ENCODE measurements at regions not wholly inside any gene's neighbourhood (a gene's known extent, or its start where the extent isn't known, plus 50 kb on each side); places are given as distances from the start of the nearest gene placed in this dataset.
"Not testable (repeated sequence)": the region's sequence is repeated elsewhere in the genome, so short reads cannot be mapped to it uniquely, and the experiment has no call there.

DNA sequence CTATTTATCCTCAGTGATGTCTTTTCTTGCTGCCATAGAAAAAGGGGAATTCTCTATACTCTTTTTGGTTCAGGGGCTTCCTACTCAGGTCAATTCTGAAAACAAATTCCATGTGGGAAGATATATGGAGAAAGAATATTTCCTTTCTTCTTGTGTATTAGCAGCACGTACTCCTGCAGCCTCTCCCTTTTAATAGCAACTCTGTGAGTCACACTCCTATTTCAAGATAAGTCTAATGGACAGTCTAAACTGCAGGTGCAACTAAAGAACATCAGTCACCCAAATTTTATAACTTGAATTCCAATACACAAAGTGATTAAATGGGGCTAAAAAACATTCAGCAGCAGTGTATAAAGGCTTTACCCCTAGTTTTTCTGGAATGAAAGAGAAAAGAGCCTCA is 942.2 kb downstream of the CNTNAP5 start:
- no peak for DNase-seq

DNA sequence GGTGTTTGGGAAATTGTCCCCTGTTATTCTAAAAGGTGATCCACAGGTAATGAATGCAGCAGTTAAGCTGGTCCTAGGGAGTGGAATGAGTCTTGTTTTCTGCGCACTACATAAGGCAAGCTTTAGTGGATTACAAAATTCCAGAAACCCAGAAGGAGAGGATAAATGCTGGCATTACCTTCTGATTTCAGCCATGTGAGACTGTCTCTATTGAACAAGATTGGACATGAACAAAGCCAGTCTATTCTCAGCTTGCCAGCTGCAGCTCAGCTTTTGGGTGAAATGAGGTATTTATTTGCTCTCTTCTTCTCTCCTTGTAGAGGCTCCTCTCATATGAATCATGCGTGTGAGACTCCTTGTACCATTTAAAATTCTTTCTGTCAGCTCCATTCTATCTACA is 944.9 kb downstream of the CNTNAP5 start:
- no peak for DNase-seq

DNA sequence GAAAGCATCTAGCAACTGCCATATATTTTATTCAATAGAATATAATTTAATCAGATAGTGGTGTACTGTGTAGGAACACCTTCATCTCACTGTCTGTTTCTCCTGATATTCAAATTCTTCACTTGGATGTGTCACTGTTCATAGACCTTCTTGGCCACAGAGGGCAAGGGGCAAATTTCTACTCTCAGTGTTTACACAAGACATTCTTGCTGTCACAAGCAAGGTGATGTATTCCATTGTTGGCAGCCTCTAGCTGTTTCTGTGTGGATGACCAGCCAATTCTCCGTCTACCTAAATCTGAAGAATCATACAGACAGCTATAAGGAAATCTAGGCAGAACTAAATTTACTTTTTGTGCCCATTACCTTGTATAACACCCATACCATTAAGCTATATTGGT is 948.3 kb downstream of the CNTNAP5 start:
- no peak for DNase-seq

DNA sequence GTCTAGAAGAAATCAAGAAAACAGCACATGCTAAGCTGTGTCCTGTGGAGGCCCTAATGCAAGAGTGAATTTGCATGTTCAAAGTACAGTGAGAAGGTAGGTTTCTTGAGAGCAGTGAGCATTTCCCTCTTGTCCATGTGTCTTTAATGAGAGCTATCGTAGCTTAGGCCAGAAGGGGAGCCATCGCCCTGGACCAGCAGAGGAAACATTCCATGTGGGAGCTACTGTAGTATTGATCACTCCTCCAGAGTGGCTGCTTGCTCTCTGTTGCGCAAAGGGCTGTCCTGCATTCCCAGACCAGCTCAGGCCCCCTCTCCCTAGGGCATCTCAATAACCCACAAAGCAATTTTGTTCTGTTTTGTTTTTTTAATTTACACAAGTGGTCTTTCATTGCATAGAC is 950.1 kb downstream of the CNTNAP5 start:
- DNase-seq = no peak

DNA sequence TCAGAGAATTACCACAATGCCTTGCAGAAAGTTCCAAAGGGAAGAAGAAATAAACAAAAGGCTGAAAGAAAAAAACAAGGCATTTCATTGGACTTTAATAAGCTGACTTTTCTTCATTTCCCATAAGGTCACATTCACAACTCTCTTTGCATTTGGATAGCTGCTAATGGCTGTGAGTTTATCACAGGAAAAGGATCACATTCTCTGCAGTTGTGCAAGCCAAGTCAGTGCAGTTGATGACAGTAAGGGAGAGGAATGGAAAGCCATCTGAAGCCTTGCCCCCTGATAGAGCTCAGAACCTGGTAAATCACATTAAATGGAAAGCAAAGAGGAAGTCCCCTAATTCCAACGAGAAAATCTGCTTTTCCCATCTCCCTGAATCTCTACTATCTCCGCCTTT is 950.6 kb downstream of the CNTNAP5 start:
- no peak for DNase-seq

DNA sequence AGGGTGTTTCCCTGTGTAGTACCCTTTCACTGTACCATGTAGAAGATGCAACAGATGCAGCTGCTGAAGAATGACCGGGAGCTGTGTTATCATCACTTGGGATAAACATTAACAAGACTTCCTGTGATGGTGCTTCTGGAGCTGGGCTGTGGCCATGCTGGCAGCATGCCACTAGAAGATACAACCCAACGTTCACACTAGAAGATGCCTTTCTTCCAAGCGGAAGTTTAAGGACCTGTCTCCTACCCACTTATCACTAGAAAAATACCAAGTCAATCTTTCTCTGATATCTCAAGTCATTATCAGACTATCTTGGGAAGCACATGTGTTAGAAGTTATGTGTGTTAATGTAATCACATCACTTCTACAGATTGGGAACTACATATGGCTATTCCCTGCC is 953.5 kb downstream of the CNTNAP5 start:
- no peak for DNase-seq

DNA sequence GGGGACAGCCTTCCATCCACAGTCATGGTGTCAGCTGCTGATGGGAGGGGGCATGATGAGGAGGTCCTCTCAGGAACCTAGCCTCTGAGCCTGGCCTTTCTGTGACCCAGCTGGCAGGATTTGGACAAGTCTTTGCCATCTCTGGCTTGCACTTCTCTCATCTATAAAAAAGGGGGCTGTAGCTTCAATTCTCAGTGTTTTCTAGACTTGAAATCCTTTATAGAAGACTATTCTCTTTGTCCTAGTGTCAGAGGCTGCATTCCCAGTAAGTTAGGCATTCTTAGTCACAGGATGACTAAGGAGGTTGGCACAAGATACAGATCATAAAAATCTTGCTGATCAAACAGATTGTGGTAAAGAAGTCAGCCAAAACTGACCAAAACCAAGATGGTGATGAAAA is 958.5 kb downstream of the CNTNAP5 start:
- DNase-seq = no peak

DNA sequence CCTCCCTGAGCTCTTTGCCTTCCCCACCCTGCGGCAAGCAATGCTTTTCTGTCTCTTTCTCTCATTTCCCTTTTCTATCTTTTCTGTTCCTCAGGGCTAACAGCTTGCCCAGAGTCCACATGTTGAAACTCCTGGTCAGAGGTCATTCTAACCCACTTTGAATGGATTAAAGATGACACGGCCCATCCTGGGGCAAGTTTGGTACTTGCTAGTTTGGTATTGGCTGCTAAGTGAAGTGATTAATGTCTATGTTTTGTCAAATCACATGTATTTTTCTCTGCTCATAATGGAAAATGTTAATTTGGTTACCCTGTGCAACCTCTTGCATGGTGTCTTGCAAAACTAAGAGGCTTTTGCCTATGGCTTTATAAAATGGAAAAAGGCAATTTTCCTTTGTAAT is 960.2 kb downstream of the CNTNAP5 start:
- no peak for DNase-seq

DNA sequence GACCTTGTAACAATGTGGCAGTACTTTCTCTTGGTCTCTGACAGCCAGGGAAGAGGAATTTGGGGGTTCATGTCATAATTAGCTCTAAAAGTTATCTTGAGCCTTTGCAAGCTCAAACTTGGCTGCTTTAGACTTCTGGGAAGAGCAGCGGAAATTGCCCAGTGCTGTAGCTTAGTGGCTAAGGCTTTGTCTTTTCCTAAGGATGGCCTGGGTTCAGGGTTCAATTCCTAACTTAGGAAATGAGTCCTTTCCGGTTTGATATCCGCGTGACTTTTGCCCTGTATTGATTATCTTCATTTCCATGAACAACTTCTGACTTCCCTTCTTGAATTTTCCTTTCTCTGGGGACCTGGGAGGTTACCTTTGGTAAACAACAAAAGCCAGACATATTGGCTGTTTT is 961.0 kb downstream of the CNTNAP5 start:
- DNase-seq = no peak

DNA sequence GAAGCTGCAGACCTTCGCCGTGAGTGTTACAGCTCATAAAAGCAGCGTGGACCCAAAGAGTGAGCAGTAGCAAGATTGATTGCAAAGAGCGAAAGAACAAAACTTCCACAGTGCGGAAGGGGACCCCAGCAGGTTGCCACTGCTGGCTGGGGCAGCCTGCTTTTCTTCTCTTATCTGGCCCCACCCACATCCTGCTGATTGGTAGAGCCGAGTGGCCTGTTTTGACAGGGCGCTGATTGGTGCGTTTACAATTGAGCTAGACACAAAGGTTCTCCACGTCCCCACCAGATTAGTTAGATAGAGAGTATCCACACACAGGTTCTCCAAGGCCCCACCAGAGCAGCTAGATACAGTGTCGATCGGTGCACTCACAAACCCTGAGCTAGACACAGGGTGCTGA is 961.8 kb downstream of the CNTNAP5 start:
- DNase-seq = not testable (repeated sequence)

DNA sequence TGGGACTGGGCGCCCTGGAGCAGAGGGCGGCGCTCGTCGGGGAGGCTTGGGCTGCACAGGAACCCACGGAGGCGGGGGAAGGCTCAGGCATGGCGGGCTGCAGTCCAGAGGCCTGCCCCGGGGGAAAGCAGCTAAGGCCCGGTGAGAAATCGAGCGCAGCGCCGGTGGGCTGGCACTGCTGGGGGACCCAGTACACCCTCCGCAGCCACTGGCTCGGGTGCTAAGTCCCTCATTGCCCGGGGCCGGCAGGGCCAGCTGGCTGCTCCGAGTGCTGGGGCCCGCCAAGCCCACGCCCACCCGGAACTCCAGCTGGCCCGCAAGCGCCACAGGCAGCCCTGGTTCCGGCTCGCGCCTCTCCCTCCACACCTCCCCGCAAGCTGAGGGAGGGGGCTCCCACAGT is 962.3 kb downstream of the CNTNAP5 start:
- DNase-seq = not testable (repeated sequence)

DNA sequence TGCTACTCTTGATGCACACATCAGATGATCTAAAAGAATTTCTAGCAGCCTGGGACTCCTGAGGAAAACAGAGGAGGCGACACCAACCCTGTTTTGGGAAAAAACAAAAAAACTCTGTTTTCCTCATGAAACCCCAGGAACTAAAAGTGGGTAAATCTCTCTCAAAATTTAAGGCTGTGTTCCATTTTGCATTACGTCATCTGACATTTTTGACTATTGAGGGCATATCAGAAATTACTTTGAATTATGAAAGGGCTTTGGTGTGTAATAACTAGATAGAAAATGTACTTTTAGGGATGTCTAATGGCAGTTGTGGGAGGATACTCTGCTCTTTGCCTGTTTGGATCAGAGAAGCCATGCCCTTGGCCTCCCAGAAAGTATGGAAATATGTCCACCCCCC is 963.0 kb downstream of the CNTNAP5 start:
- DNase-seq = no peak

DNA sequence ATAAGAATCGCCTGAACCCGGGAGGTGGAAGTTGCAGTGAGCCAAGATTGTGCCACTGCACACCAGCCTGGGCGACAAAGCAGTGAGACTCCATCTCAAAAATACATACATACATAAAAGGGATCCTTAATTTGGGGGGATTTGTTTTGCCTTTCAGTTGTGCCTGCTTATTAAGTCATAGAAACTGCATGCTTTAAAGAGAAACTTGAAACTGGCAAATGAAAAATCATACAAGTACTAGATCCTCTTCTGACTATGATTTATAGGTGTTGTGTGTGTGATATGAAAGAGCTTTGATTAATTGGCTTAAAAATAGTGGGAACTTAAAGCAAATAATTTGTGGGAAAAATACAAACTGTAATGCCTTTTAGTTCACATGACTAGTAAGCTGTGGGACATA is 963.7 kb downstream of the CNTNAP5 start:
- no peak for DNase-seq

DNA sequence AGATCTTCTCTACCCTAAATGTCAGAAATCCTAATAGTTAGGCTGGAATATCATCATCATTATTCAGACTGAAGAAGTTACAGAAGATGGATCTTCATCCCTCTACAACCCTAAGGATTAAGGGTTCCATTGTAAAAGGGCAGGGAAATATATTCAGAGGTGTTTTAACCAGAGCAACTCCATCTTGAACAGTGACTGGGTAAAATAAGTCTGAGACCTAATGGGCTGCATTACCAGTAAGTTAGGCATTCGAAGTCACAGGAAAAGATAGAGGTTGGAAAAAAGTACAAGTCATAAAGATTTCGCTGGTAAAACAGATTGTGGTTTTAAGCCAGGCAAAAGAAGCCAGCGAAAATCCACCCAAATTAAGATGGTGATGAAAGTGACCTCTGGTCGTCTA is 968.7 kb downstream of the CNTNAP5 start:
- DNase-seq = no peak

DNA sequence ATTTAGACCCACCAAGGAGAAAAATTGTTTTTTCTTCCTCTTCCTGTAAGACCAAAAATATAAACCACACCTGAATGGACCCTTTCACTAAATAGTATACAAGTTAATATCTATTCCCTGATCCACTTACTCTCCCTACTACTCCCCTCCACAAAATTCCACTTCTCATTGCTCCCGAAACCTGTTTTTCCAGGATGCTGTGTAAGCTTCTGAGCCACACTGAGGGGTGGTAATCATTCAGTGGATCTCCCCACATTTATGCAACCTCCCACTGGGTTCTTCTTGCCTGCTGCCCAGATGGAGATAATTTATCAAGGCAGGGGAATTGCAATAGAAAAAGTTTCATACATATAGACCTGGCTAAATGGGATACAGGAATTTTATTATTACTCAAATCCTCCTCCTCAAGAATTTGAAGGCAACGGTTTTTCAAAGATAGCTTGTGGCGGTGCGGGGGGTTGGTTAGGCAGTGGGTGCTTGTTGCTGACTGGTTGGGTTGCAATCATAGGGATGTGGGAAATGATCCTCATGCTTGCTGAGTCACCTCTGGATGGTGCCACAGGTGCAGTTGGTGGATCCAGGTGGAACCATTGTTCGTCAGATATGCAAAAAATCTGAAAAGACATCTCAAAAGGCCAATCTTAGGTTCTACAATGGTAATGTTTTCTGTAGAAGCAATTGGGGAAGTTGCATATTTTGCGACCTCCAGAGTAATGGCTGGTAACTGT is 970.3 kb downstream of the CNTNAP5 start:
- DNase-seq = no peak

DNA sequence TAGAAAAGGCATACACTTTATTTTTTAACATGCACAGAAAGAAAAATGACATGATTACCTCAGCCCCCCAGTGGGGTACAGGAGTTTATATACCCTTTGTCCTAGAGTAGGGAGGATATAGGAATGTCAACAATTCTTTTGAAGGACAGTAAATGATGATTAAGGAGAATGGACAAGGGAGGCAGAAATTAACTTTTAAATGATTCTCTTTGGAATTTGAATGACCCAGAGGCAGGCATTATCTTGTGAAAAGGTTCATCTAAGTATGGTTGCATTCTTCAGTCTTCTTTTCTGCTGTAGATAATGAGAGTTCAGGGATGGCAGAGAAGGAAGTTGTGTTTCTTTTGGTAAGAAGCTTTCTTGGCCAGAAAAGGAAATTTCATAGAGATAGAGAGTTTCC is 971.3 kb downstream of the CNTNAP5 start:
- no peak for DNase-seq

DNA sequence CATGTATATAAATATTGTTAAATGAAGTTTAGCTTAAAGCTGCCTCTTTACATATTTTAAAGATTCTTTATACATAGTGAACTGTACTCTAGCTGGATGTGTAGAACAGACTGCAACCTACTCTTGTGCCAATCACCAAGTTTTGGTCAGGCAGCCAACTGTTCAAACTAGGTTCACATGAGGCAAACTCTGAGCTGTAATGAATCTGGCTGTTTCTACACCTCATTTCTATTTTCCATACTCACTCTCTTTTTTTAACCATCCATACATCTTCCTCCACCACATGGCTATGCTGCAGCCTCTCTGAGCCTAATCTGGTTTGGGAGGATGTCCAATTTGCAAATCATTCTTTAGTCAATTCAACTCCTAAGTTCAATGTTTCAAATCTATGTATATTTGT is 974.8 kb downstream of the CNTNAP5 start:
- DNase-seq = no peak

DNA sequence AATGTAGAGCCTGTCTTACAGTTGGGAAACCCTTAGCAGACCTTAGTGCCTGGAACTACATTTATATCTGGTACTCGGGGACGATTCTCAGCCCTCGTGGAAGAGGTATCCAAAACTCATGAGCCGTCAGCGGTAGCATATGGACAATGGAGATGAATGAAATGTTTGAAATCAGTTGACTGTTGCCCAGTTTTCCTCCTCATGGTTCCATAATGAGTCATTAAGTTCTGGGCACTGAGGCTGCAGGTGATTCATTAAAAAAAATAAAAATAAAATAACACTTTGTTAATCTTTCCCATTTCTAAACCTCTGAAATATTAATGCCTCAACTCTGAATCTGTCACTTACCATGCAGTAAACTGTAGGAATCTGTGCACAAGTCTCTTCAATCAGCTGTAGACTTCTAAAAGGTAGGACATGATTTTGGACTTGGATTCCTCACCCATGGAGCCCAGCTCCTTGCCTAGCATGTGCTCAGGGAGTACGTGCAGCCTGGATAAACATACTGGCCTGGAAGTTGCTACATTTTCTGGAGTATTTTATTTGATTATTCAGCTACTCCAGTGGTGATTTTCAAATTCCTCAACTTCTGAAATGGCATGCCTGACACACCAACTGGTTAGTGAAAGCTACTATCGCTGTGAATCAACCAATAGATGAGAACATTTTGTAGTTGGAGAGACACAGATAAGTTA is 979.2 kb downstream of the CNTNAP5 start:
- DNase-seq = no peak

DNA sequence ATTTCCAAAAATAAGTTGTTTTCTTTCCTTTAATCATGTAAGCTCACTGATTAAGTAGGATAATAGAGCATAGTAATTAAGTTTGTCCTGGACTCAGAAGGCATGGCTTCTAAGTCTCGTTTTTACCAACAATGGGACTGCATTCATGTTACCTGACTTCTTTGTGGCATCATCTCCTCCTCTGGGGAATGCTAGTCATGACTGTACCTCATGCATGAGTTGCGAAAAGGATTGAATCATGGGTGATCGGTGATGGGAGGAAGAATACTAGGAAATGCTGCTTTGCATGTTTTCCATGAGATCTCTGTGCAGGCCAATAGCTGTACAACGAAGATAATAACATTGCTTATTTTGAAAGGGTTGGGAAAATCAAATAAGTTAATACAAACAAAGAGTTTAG is 981.6 kb downstream of the CNTNAP5 start:
- DNase-seq = no peak

DNA sequence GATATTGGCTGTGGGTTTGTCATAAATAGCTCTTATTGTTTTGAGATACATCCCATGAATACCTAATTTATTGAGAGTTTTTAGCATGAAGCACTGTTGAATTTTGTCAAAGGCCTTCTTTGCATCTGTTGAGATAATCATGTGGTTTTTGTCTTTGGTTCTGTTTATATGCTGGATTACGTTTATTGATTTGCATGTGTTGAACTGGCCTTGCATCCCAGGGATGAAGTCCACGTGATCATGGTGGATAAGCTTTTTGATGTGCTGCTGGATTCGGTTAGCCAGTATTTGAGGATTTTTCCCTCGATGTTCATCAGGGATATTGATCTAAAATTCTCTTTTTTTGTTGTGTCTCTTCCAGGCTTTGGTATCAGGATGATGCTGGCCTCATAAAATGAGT is 1003.6 kb downstream of the CNTNAP5 start:
- DNase-seq = not testable (repeated sequence)

DNA sequence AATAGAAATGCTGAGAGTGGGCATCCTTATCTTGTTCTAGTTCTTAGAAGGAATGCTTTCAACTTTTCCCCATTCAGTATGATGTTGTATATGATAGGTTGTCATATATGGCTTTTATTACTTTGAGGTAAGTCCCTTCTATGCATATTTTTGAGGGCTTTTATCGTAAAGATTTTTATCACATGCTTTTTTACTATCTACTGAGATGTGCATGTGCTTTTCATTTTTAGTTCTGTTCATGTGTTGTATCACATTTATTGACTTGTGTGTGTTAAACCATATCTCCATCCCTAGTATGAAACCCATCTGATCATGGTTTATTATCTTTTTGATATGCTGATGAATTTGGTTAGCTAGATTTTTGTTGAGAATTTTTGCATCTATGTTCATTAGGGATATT is 1008.8 kb downstream of the CNTNAP5 start:
- DNase-seq = no peak

DNA sequence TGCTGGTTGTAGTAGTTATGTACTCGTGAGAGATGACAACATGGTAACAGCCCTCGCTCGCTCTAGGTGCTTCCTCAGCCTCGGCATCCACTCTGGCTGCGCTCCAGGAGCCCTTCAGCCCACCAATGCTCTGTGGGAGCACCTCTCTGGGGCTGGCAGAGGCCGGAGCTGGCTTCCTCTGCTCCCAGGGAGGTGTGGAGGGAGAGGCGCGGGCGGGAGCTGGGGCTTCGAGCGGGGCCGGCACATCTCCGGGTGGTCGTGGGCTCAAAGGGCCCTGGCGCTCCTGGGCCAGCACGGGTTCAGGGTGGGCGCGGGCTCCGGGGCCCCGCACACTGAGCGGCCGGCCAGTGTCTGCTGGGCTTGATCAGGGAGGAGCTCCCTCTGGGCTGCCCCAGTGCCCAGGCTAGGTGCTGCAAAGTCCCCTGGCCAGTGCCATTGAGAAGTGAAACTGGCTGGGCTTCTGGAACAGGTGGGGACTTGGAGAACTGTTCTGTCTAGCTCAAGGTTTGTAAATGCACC is 1012.1 kb downstream of the CNTNAP5 start:
- no peak for DNase-seq

DNA sequence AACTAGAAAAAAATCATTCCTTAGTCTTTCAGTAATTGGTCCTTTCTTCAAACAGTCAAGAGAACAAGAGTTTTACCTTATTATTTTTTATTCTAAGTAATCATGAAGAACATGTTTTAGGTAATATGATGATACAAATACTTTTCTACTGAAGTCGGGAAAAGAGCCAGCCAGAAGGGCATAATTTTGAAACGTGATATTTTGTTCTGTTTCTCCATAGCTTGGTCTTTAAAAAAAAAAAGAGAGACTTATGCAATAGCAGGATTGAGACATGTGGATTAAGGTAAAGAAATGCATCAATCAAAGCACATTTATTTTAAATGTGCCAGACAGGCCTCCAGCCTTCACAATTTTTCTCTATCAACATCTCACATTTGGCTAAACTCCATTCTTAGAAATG is 1016.8 kb downstream of the CNTNAP5 start:
- DNase-seq = no peak

DNA sequence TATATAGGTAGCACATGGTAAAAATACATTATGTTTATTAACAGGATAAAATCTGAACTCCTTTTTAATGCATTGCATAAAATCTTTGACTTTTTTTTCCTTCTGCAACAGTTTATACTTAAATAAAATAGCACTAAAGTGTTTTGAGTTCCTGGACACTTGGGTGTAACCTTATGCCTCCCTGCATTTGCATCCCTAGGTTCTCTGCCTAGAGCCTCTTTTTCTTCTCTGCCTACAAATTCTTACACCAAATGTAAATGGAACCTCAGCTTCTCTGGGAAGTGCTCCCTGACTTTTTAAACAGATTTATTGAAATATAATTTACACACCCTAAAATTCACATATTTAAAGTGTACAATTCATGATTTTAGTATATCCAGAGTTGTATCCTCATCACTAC is 1017.6 kb downstream of the CNTNAP5 start:
- no peak for DNase-seq
